Chondrocyte (in vitro differentiated cells): ENCODE measurements at regions not wholly inside any gene's neighbourhood (a gene's known extent, or its start where the extent isn't known, plus 50 kb on each side); places are given as distances from the start of the nearest gene placed in this dataset.

Experiments used
- DNase-seq: peaks from one replicate; pipeline ENCODE4 v3.0.0; 2021; ENCODE audit warnings: mixed read lengths, low spot score
- H3K27ac Mint-ChIP-seq: one replicate; pipeline ENCODE4 v1.8.0; 2021; ENCODE audit warnings: mild to moderate bottlenecking, moderate library complexity, mixed read lengths; ENCODE audit not compliant: unreplicated experiment
- H3K27me3 Mint-ChIP-seq: 2 replicates; pipeline ENCODE4 v1.8.0; 2021; ENCODE audit warnings: low read depth, mixed read lengths
- H3K36me3 Mint-ChIP-seq: 2 replicates; pipeline ENCODE4 v1.8.0; 2021; ENCODE audit warnings: low read depth, mixed read lengths
- H3K4me1 Mint-ChIP-seq: 2 replicates; pipeline ENCODE4 v1.8.0; 2021; ENCODE audit warnings: low read depth, mild to moderate bottlenecking, mixed read lengths
- H3K4me3 Mint-ChIP-seq: one replicate; pipeline ENCODE4 v1.8.0; 2021; ENCODE audit warnings: mild to moderate bottlenecking, moderate library complexity, mixed read lengths; ENCODE audit not compliant: unreplicated experiment
- H3K9me3 Mint-ChIP-seq: 2 replicates; pipeline ENCODE4 v1.8.0; 2021; ENCODE audit warnings: low read depth, mixed read lengths
- CTCF ChIP-seq: fragments of 200-600 bp; sonication (generic); IDR thresholded peaks from 2 replicates; pipeline ENCODE4 v1.5.0; 2021; ENCODE audit warnings: antibody characterized with exemption, mild to moderate bottlenecking, moderate library complexity

- H3K4me1 Mint-ChIP-seq = peaks cover 12% of the 10 kb centered on the region
- TF ChIP-seq CTCF = no peak
These were observed 100.9 kb upstream of the SERTAD2 start for GRCh38 chr2:64754570-64754969.

GRCh38 chr2:64757126-64757525, 103.4 kb upstream of the SERTAD2 start:
- Mint-ChIP-seq H3K4me1 (peaks cover 4% of the 10 kb centered on the region), H3K9me3 (peaks cover 5% of the 10 kb centered on the region), H3K27ac (no peak overlapping the region), H3K27me3 (no peaks in the 10 kb centered on the region), H3K4me3 (no peak overlapping the region), H3K36me3 (no peaks in the 10 kb centered on the region)
- no peak for DNase-seq
- no peak for TF ChIP-seq CTCF

More at GRCh38 chr2:64754570-64754969, 100.9 kb upstream of the SERTAD2 start:
- DNase-seq = no peak
- H3K27ac Mint-ChIP-seq = no peak overlapping the region
- peaks cover 5% of the 10 kb centered on the region for H3K9me3 Mint-ChIP-seq
- no peaks in the 10 kb centered on the region for H3K36me3 Mint-ChIP-seq
- H3K27me3 Mint-ChIP-seq = no peaks in the 10 kb centered on the region
- H3K4me3 Mint-ChIP-seq = no peak overlapping the region

GRCh38 chr2:64760128-64760527, 106.4 kb upstream of the SERTAD2 start:
- Mint-ChIP-seq H3K4me3 (no peak overlapping the region), H3K4me1 (no peaks in the 10 kb centered on the region), H3K27me3 (no peaks in the 10 kb centered on the region), H3K27ac (no peak overlapping the region), H3K36me3 (no peaks in the 10 kb centered on the region), H3K9me3 (peaks cover 5% of the 10 kb centered on the region)
- TF ChIP-seq CTCF = no peak
- DNase-seq = no peak

- no peak overlapping the region for H3K27ac Mint-ChIP-seq
- H3K4me1 Mint-ChIP-seq = peaks cover 10% of the 10 kb centered on the region
- H3K27me3 Mint-ChIP-seq = no peaks in the 10 kb centered on the region
- no peak for DNase-seq
- H3K9me3 Mint-ChIP-seq = no peaks in the 10 kb centered on the region
- no peaks in the 10 kb centered on the region for H3K36me3 Mint-ChIP-seq
- no peak overlapping the region for H3K4me3 Mint-ChIP-seq
- no peak for TF ChIP-seq CTCF
These were observed 108.7 kb upstream of the SERTAD2 start for GRCh38 chr2:64762301-64762997.

- Mint-ChIP-seq H3K36me3 (no peaks in the 10 kb centered on the region), H3K27me3 (no peaks in the 10 kb centered on the region), H3K9me3 (no peaks in the 10 kb centered on the region), H3K4me1 (peaks cover 13% of the 10 kb centered on the region), H3K27ac (no peak overlapping the region), H3K4me3 (no peak overlapping the region)
- no peak for TF ChIP-seq CTCF
- DNase-seq = no peak
These were observed 109.4 kb upstream of the SERTAD2 start for GRCh38 chr2:64763126-64763525.
